Ectodermal cell (in vitro differentiated cells): ENCODE measurements at regions not wholly inside any gene's neighbourhood (a gene's known extent, or its start where the extent isn't known, plus 50 kb on each side); places are given as distances from the start of the nearest gene placed in this dataset.
A peak's percentile ranks its signal among the peaks of the same experiment; 100 is the strongest.

Experiments used
- H3K27ac ChIP-seq: 2 replicates; pipeline ENCODE4 v1.7.0; 2013; ENCODE audit warnings: mild to moderate bottlenecking, low read depth, low read length; ENCODE audit not compliant: insufficient read depth, poor library complexity, severe bottlenecking
- H3K27me3 ChIP-seq: 2 replicates; pipeline ENCODE4 v1.7.0; 2013; ENCODE audit warnings: mild to moderate bottlenecking, low read length; ENCODE audit not compliant: insufficient read depth, control insufficient read depth, poor library complexity, severe bottlenecking
- H3K36me3 ChIP-seq: one replicate; pipeline ENCODE4 v1.7.0; 2013; ENCODE audit warnings: low read length; ENCODE audit not compliant: control insufficient read depth, insufficient read depth
- H3K4me1 ChIP-seq: one replicate; pipeline ENCODE4 v1.7.0; 2013; ENCODE audit warnings: low read length; ENCODE audit not compliant: control insufficient read depth, insufficient read depth
- H3K4me3 ChIP-seq: 2 replicates; pipeline ENCODE4 v1.7.0; 2013; ENCODE audit warnings: low read depth, low read length, control low read depth; ENCODE audit not compliant: insufficient read depth
- H3K9me3 ChIP-seq: 2 replicates; pipeline ENCODE4 v1.7.0; 2013; ENCODE audit warnings: mild to moderate bottlenecking, low read length, moderate library complexity; ENCODE audit not compliant: control insufficient read depth
- WGBS, 2 experiments: methylation state at CpG; one replicate each; pipeline ENCODE4 v1.1.7; 2013; ENCODE audit warnings: missing lambda C conversion rate in 2 of 2; 5-methylcytosine and 5-hydroxymethylcytosine counted together

DNA sequence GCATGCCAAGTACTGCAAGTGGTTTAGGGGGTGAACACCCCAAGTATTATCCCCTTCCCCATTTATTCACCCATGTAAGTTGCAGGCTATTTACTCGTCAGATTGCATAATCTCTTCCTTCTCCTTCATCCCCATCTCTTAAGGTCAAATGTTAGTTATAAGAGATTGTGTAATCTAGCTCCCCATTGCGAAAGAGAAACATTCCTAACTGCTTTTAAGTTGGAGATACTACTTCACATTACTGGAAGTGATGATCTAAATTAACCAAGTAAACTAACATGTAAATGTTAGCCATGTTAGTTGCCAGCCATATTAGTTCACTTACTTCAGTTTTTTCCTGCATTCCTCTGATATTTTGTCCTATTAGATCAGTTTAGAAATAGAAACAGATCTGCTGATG is 262.3 kb downstream of the TAF11L14 start:
- Histone ChIP-seq H3K4me1 (peaks cover 4% of the 10 kb centered on the region), H3K9me3 (no peaks in the 10 kb centered on the region), H3K4me3 (no peak overlapping the region), H3K36me3 (no peaks in the 10 kb centered on the region), H3K27me3 (no peaks in the 10 kb centered on the region), H3K27ac (no peak overlapping the region)
- WGBS, 2 experiments, result 89% methylated on average over 1 of the region's 2 CpGs; no CpG with 5 or more reads in 1 of the 2 experiments

GRCh38 chr5:17897776-17898175 is 263.5 kb downstream of the TAF11L14 start:
- no peaks in the 10 kb centered on the region for H3K9me3 ChIP-seq
- H3K27ac ChIP-seq, result no peak overlapping the region
- no peak overlapping the region for H3K4me3 ChIP-seq
- WGBS, 2 experiments, result 80% methylated on average over 4 of the region's 4 CpGs
- peaks cover 4% of the 10 kb centered on the region for H3K4me1 ChIP-seq
- H3K27me3 ChIP-seq, result no peaks in the 10 kb centered on the region
- H3K36me3 ChIP-seq, result no peaks in the 10 kb centered on the region

DNA sequence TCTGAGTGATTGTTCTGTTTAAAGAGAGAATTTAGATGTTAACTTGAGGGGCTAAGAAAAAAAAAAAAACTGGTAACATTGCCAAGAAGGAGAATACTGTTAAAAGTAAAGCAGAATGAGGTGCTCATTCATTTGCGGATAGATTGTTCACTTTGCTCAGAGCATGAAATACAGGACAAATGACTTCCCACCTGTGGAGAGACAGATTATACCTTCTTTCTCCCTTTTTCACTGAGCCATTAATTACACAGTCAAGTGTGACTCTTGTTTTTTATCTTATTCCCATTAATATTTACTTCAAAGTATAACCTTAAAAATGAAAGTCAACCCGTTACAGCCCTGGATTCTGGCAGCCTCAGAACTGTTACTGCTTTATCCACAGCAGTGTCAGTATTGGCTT is 264.5 kb downstream of the TAF11L14 start:
- no peak overlapping the region for H3K27ac ChIP-seq
- peaks cover 4% of the 10 kb centered on the region for H3K4me1 ChIP-seq
- H3K36me3 ChIP-seq, result no peaks in the 10 kb centered on the region
- H3K4me3 ChIP-seq, result no peak overlapping the region
- H3K27me3 ChIP-seq, result no peaks in the 10 kb centered on the region
- H3K9me3 ChIP-seq, result no peaks in the 10 kb centered on the region
- 46 to 50% methylated on average over 2 of the region's 2 CpGs for WGBS, 2 experiments

DNA sequence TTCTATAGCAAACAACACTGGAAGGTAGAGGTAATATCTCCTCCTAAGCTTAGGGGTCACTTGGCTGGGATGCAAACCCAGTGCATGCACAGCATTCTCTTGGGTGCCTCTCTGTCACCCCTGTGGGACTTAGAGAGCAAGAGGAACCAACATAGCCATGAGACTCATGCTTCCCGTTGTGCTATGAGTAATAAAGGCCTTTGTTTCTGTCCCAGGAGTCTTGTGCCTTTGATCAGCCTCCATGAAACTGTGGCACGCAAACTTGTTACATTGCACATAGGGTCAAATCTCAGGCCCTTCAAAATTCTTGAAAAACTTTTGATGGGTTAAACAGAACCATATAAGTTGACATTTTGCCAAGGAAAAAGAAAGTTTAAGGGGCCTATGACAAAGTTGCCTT is 272.8 kb downstream of the TAF11L14 start:
- Histone ChIP-seq H3K27ac (no peak overlapping the region), H3K9me3 (no peaks in the 10 kb centered on the region), H3K27me3 (no peaks in the 10 kb centered on the region), H3K4me3 (no peak overlapping the region), H3K4me1 (no peaks in the 10 kb centered on the region), H3K36me3 (no peaks in the 10 kb centered on the region)
- WGBS, 2 experiments, result 80 to 92% methylated on average over 2 of the region's 2 CpGs

GRCh38 chr5:17910318-17910717 is 276.1 kb downstream of the TAF11L14 start:
- H3K4me3 ChIP-seq, result no peak overlapping the region
- H3K36me3 ChIP-seq, result no peaks in the 10 kb centered on the region
- no peaks in the 10 kb centered on the region for H3K9me3 ChIP-seq
- H3K27me3 ChIP-seq, result no peaks in the 10 kb centered on the region
- no peaks in the 10 kb centered on the region for H3K4me1 ChIP-seq
- H3K27ac ChIP-seq, result no peak overlapping the region

- no peak overlapping the region for H3K27ac ChIP-seq
- no peaks in the 10 kb centered on the region for H3K36me3 ChIP-seq
- H3K4me3 ChIP-seq, result no peak overlapping the region
- no peaks in the 10 kb centered on the region for H3K27me3 ChIP-seq
- no peaks in the 10 kb centered on the region for H3K9me3 ChIP-seq
- 94 to 95% methylated on average over 3 of the region's 3 CpGs for WGBS, 2 experiments
- H3K4me1 ChIP-seq, result no peaks in the 10 kb centered on the region
Measured at GRCh38 chr5:17912794-17913193, 278.5 kb downstream of the TAF11L14 start.

DNA sequence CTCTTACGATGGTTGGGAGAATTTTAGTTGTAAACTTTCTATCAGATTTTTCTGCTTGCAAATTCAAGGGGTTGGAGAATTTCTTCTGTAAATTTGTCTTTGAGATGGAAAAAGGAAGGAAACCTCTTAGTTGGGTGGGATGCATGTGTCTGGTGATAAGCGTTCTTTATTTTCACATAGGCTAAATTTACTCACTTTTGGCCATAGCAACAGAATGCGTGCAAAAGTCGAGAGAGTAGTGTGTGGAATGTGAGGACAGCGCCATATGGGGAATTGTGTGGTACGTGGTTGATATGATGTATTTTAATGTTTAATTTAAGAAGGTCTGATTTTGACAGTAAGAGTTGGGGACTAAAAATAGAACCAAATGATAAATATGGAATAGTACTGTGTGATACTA is 282.2 kb downstream of the TAF11L14 start:
- Histone ChIP-seq H3K27ac (no peak overlapping the region), H3K36me3 (no peaks in the 10 kb centered on the region), H3K4me1 (no peaks in the 10 kb centered on the region), H3K27me3 (no peaks in the 10 kb centered on the region), H3K9me3 (no peaks in the 10 kb centered on the region), H3K4me3 (no peak overlapping the region)
- WGBS, 2 experiments, result 96 to 97% methylated on average over 6 of the region's 6 CpGs

DNA sequence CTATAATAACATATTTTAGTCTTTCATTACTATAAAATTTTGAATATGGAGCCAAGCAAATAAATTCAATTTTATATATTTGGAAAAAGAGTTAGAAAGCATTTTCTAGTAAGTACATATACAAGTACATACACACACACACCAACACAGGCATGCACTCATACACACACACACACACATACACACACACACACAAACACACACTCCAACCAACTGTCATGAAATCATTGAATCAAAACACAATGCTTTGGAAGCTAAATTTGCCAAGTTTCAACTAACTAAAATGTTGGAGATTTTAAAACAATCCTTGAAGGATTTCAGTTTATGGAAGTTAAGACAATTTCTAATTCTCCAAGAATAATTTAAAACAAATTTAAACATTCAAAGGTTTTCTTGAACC is 283.2 kb downstream of the TAF11L14 start:
- H3K27me3 ChIP-seq, result no peaks in the 10 kb centered on the region
- H3K27ac ChIP-seq, result no peak overlapping the region

GRCh38 chr5:17918373-17919104 is 284.3 kb downstream of the TAF11L14 start:
- Histone ChIP-seq H3K27ac (peak overlapping the region; percentile 40), H3K27me3 (no peaks in the 10 kb centered on the region), H3K4me1 (no peaks in the 10 kb centered on the region), H3K4me3 (no peak overlapping the region), H3K36me3 (no peaks in the 10 kb centered on the region), H3K9me3 (no peaks in the 10 kb centered on the region)
- WGBS, 2 experiments, result 0 to 50% methylated on average over 1 to 2 of the region's 2 CpGs

More for the DNA sequence above, 283.2 kb downstream of the TAF11L14 start:
- no peaks in the 10 kb centered on the region for H3K4me1 ChIP-seq
- H3K36me3 ChIP-seq, result no peaks in the 10 kb centered on the region
- no peaks in the 10 kb centered on the region for H3K9me3 ChIP-seq
- H3K4me3 ChIP-seq, result no peak overlapping the region

- WGBS, 2 experiments, result 83 to 86% methylated on average over 4 of the region's 4 CpGs
- no peak overlapping the region for H3K27ac ChIP-seq
- no peaks in the 10 kb centered on the region for H3K36me3 ChIP-seq
Measured at GRCh38 chr5:17925276-17925675, 291.0 kb downstream of the TAF11L14 start.

GRCh38 chr5:17928581-17928981 is 294.3 kb downstream of the TAF11L14 start:
- H3K9me3 ChIP-seq, result no peaks in the 10 kb centered on the region
- no peak overlapping the region for H3K4me3 ChIP-seq
- 82 to 95% methylated on average over 2 of the region's 2 CpGs for WGBS, 2 experiments
- no peaks in the 10 kb centered on the region for H3K36me3 ChIP-seq
- H3K27me3 ChIP-seq, result no peaks in the 10 kb centered on the region
- H3K4me1 ChIP-seq, result no peaks in the 10 kb centered on the region
- no peak overlapping the region for H3K27ac ChIP-seq

More at GRCh38 chr5:17925276-17925675, 291.0 kb downstream of the TAF11L14 start:
- Histone ChIP-seq H3K27me3 (no peaks in the 10 kb centered on the region), H3K4me1 (no peaks in the 10 kb centered on the region), H3K9me3 (no peaks in the 10 kb centered on the region), H3K4me3 (no peak overlapping the region)
